Neural progenitor cell (in vitro differentiated cells): ENCODE measurements at regions not wholly inside any gene's neighbourhood (a gene's known extent, or its start where the extent isn't known, plus 50 kb on each side); places are given as distances from the start of the nearest gene placed in this dataset.

Experiments
- DNase-seq: peaks from one replicate; pipeline ENCODE4 v3.0.0-alpha.2; 2016; ENCODE audit warnings: low spot score
- H2AFZ ChIP-seq: fragments of 200-600 bp; sonication (generic); replicated peaks from 2 replicates; pipeline ENCODE4 v1.6.1; 2016; ENCODE audit warnings: antibody characterized with exemption
- H3F3A ChIP-seq: fragments of 200-600 bp; sonication (generic); 2 replicates; pipeline ENCODE4 v1.6.1; 2016; ENCODE audit warnings: antibody characterized with exemption, low read depth
- H3K27ac ChIP-seq: fragments of 200-600 bp; sonication (generic); 2 replicates; pipeline ENCODE4 v1.5.1; 2016; ENCODE audit warnings: mild to moderate bottlenecking
- H3K27me3 ChIP-seq: fragments of 200-600 bp; sonication (generic); 2 replicates; pipeline ENCODE4 v1.6.1; 2016; ENCODE audit warnings: mild to moderate bottlenecking, moderate library complexity
- H3K36me3 ChIP-seq: fragments of 200-600 bp; sonication (generic); 2 replicates; pipeline ENCODE4 v1.5.1; 2016
- H3K4me1 ChIP-seq: fragments of 200-600 bp; sonication (generic); 2 replicates; pipeline ENCODE4 v1.6.1; 2016; ENCODE audit warnings: mixed run types
- H3K4me2 ChIP-seq: fragments of 200-600 bp; sonication (generic); 2 replicates; pipeline ENCODE4 v1.6.1; 2016
- H3K4me3 ChIP-seq: fragments of 200-600 bp; sonication (generic); 2 replicates; pipeline ENCODE4 v1.5.1; 2016
- H3K79me2 ChIP-seq: fragments of 200-600 bp; sonication (generic); 2 replicates; pipeline ENCODE4 v1.6.1; 2016; ENCODE audit warnings: low read depth
- H3K9ac ChIP-seq: fragments of 200-600 bp; sonication (generic); 2 replicates; pipeline ENCODE4 v1.6.1; 2016
- H3K9me3 ChIP-seq: fragments of 200-600 bp; sonication (generic); 2 replicates; pipeline ENCODE4 v1.5.1; 2016; ENCODE audit warnings: low read depth
- H4K20me1 ChIP-seq: fragments of 200-600 bp; sonication (generic); 2 replicates; pipeline ENCODE4 v1.6.1; 2016; ENCODE audit warnings: low read depth
- H3K27ac Mint-ChIP-seq: 3 replicates; pipeline ENCODE4 v1.8.0; 2021; ENCODE audit warnings: mixed read lengths
- H3K27me3 Mint-ChIP-seq: 2 replicates; pipeline ENCODE4 v1.8.0; 2022; ENCODE audit warnings: low read depth, mild to moderate bottlenecking, inconsistent platforms, moderate library complexity, mixed read lengths; ENCODE audit not compliant: insufficient read depth
- H3K36me3 Mint-ChIP-seq: 3 replicates; pipeline ENCODE4 v1.8.0; 2021; ENCODE audit warnings: mixed read lengths
- H3K4me1 Mint-ChIP-seq: 3 replicates; pipeline ENCODE4 v1.8.0; 2021; ENCODE audit warnings: mixed read lengths
- H3K4me3 Mint-ChIP-seq: 3 replicates; pipeline ENCODE4 v1.8.0; 2021; ENCODE audit warnings: mild to moderate bottlenecking, moderate library complexity, mixed read lengths
- H3K9me3 Mint-ChIP-seq: 3 replicates; pipeline ENCODE4 v1.8.0; 2020; ENCODE audit warnings: mixed read lengths
- CTCF ChIP-seq: fragments of 200-600 bp; sonication (generic); IDR thresholded peaks from 2 replicates; pipeline ENCODE4 v1.5.1; 2017; ENCODE audit warnings: antibody characterized with exemption, mild to moderate bottlenecking
- EZH2 ChIP-seq: fragments of 200-600 bp; sonication (generic); IDR thresholded peaks from 2 replicates; pipeline ENCODE4 v1.6.1; 2017; ENCODE audit warnings: antibody characterized with exemption, mild to moderate bottlenecking, moderate library complexity
- EZH2phosphoT487 ChIP-seq: fragments of 200-600 bp; sonication (generic); IDR thresholded peaks from 2 replicates; pipeline ENCODE4 v1.6.1; 2017; ENCODE audit warnings: antibody characterized with exemption

GRCh38 chr9:129324808-129325502 lies 146.9 kb upstream of the IER5L start:
- Mint-ChIP-seq H3K9me3 (no peaks in the 10 kb centered on the region), H3K27me3 (peaks cover 8% of the 10 kb centered on the region), H3K4me3 (no peak overlapping the region), H3K4me1 (peaks cover 48% of the 10 kb centered on the region), H3K36me3 (no peaks in the 10 kb centered on the region), H3K27ac (no peak overlapping the region)
- DNase-seq = no peak
- Histone ChIP-seq H3K4me2 (no peak overlapping the region), H3K4me3 (no peak overlapping the region), H3K9ac (no peak overlapping the region), H3K79me2 (no peaks in the 10 kb centered on the region), H3K36me3 (no peaks in the 10 kb centered on the region), H3K4me1 (peaks cover 8% of the 10 kb centered on the region), H2AFZ (no peak overlapping the region), H3K27ac (no peak overlapping the region), H3F3A (no peaks in the 10 kb centered on the region), H3K9me3 (no peaks in the 10 kb centered on the region), H4K20me1 (no peaks in the 10 kb centered on the region), H3K27me3 (no peaks in the 10 kb centered on the region)
- TF ChIP-seq EZH2 = no peak
- no peak for TF ChIP-seq EZH2phosphoT487
- TF ChIP-seq CTCF = no peak

GRCh38 chr9:129323999-129324553 lies 146.0 kb upstream of the IER5L start:
- peaks cover 52% of the 10 kb centered on the region for H3K4me1 Mint-ChIP-seq
- H4K20me1 ChIP-seq = no peaks in the 10 kb centered on the region
- no peak overlapping the region for H3K9ac ChIP-seq
- H3K9me3 ChIP-seq = no peaks in the 10 kb centered on the region
- no peak overlapping the region for H3K4me2 ChIP-seq
- peak overlapping the region; percentile 69 for H3K27ac Mint-ChIP-seq
- no peak for DNase-seq
- H3K9me3 Mint-ChIP-seq = no peaks in the 10 kb centered on the region
- H3K4me3 Mint-ChIP-seq = no peak overlapping the region
- H3K4me3 ChIP-seq = no peak overlapping the region
- peaks cover 8% of the 10 kb centered on the region for H3K4me1 ChIP-seq
- H2AFZ ChIP-seq = no peak overlapping the region
- no peaks in the 10 kb centered on the region for H3F3A ChIP-seq
- H3K36me3 ChIP-seq = no peaks in the 10 kb centered on the region
- H3K79me2 ChIP-seq = no peaks in the 10 kb centered on the region
- H3K27me3 Mint-ChIP-seq = peaks cover 8% of the 10 kb centered on the region
- H3K36me3 Mint-ChIP-seq = no peaks in the 10 kb centered on the region
- H3K27ac ChIP-seq = no peak overlapping the region
- no peaks in the 10 kb centered on the region for H3K27me3 ChIP-seq
- TF ChIP-seq EZH2phosphoT487 (no peak), CTCF (no peak), EZH2 (no peak)

GRCh38 chr9:129323376-129323998 lies 145.4 kb upstream of the IER5L start:
- Mint-ChIP-seq H3K4me3 (no peak overlapping the region), H3K27me3 (peaks cover 12% of the 10 kb centered on the region), H3K9me3 (no peaks in the 10 kb centered on the region), H3K4me1 (peaks cover 52% of the 10 kb centered on the region), H3K36me3 (no peaks in the 10 kb centered on the region), H3K27ac (peak overlapping the region; percentile 74)
- Histone ChIP-seq H4K20me1 (no peaks in the 10 kb centered on the region), H3K4me3 (no peak overlapping the region), H3K79me2 (no peaks in the 10 kb centered on the region), H3K27ac (no peak overlapping the region), H3K4me1 (peaks cover 8% of the 10 kb centered on the region), H3K27me3 (no peaks in the 10 kb centered on the region), H3K9ac (no peak overlapping the region), H3K9me3 (no peaks in the 10 kb centered on the region), H3K36me3 (no peaks in the 10 kb centered on the region), H2AFZ (no peak overlapping the region), H3F3A (no peaks in the 10 kb centered on the region), H3K4me2 (no peak overlapping the region)
- TF ChIP-seq CTCF (no peak), EZH2 (no peak), EZH2phosphoT487 (no peak)
- no peak for DNase-seq
